ENCODE measurements at regions not wholly inside any gene's neighbourhood (a gene's known extent, or its start where the extent isn't known, plus 50 kb on each side); places are given as distances from the start of the nearest gene placed in this dataset.

GRCh38 chr2:204157684-204158083, 221.1 kb downstream of the ICOS start:
- no peak for ATAC-seq
- no peak overlapping the region for H3K4me3 ChIP-seq
- no peak overlapping the region for H2AFZ ChIP-seq
- no peak overlapping the region for H3K27ac Mint-ChIP-seq
- H3K4me2 ChIP-seq, result no peak overlapping the region
- no peaks in the 10 kb centered on the region for H3K27me3 ChIP-seq (ENCODE audit: insufficient read depth)
- H3K79me2 ChIP-seq (replicated peaks; ENCODE audit: insufficient read depth), result no peaks in the 10 kb centered on the region
- TF ChIP-seq ZNF462 (CRISPR knock-in tag; IDR thresholded peaks at IDR 0.05) (no peak), NANOG (IDR thresholded peaks at IDR 0.05; ENCODE audit: borderline replicate concordance) (no peak), JUNB (IDR thresholded peaks at IDR 0.05; ENCODE audit: unreplicated experiment) (no peak), ZNF331 (CRISPR knock-in tag; IDR thresholded peaks at IDR 0.05; ENCODE audit: low read depth) (no peak), STAT1 (IDR thresholded peaks at IDR 0.05; ENCODE audit: unreplicated experiment) (no peak), ETS1 (IDR thresholded peaks at IDR 0.05) (no peak), REST (IDR thresholded peaks at IDR 0.05; ENCODE audit: unreplicated experiment) (no peak), ZNF114 (CRISPR knock-in tag; IDR thresholded peaks at IDR 0.05) (no peak), EZH2phosphoT487 (IDR thresholded peaks at IDR 0.05; ENCODE audit: unreplicated experiment) (no peak), POLR2AphosphoS5 (IDR thresholded peaks at IDR 0.05; ENCODE audit: low read depth) (no peak), CTCF (conservative IDR thresholded peaks at IDR 0.05; ENCODE audit: low read depth in 2 of 2) (no peak), EZH2 (IDR thresholded peaks at IDR 0.05; ENCODE audit: low read depth, unreplicated experiment) (no peak), CREB1 (CRISPR knock-in tag; IDR thresholded peaks at IDR 0.05; ENCODE audit: low read depth) (no peak)
- no peaks in the 10 kb centered on the region for H4K20me1 ChIP-seq (replicated peaks; ENCODE audit: insufficient read depth)
- H3F3A ChIP-seq (replicated peaks; ENCODE audit: low read depth), result no peaks in the 10 kb centered on the region
- H3K27ac ChIP-seq (ENCODE audit: low read depth), result no peak overlapping the region
- H3K9me3 Mint-ChIP-seq, result peaks cover 6% of the 10 kb centered on the region; the same call in 2 of the 3 replicates
- H3K4me1 ChIP-seq (ENCODE audit: insufficient read depth), result peaks cover 12% of the 10 kb centered on the region; the same call in 1 of the 2 replicates
- DNase-seq (ENCODE audit: low spot score), result no peak
- H3K9me2 ChIP-seq (ENCODE audit: insufficient read depth), result no peaks in the 10 kb centered on the region
- H3K36me3 Mint-ChIP-seq (ENCODE audit: low read depth), result peaks cover 9% of the 10 kb centered on the region
- H3K27me3 Mint-ChIP-seq (ENCODE audit: insufficient read depth, low read depth, poor library complexity), result peaks cover 1% of the 10 kb centered on the region
- H3K36me3 ChIP-seq (ENCODE audit: insufficient read depth), result no peaks in the 10 kb centered on the region
- H3K4me3 Mint-ChIP-seq, result no peak overlapping the region
- peaks cover 4% of the 10 kb centered on the region; the same call in 2 of the 3 replicates for H3K4me1 Mint-ChIP-seq

Measured in GM23338 (cell line).